ENCODE measurements at regions not wholly inside any gene's neighbourhood (a gene's known extent, or its start where the extent isn't known, plus 50 kb on each side); places are given as distances from the start of the nearest gene placed in this dataset.

DNA sequence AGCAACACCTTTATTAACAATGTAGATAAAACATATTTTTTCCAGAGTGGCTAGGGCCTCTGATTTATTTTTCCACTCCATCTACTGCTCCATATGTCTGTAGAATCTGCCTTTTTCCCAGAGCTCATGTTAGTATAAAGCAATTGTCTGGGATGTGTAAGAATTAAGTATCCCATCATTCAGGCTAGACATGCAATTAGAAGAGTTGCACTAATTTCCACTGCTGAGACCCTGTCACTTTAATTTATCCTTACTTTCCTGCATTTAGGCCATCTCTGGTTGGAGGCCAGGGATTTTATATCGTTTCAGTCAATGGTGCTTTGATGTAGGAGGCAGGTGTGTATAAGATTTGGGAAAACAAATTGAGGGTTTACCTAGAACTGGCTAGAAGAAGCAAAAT lies 286.1 kb upstream of the POU3F2 start:
- TF ChIP-seq, protein P1, sequence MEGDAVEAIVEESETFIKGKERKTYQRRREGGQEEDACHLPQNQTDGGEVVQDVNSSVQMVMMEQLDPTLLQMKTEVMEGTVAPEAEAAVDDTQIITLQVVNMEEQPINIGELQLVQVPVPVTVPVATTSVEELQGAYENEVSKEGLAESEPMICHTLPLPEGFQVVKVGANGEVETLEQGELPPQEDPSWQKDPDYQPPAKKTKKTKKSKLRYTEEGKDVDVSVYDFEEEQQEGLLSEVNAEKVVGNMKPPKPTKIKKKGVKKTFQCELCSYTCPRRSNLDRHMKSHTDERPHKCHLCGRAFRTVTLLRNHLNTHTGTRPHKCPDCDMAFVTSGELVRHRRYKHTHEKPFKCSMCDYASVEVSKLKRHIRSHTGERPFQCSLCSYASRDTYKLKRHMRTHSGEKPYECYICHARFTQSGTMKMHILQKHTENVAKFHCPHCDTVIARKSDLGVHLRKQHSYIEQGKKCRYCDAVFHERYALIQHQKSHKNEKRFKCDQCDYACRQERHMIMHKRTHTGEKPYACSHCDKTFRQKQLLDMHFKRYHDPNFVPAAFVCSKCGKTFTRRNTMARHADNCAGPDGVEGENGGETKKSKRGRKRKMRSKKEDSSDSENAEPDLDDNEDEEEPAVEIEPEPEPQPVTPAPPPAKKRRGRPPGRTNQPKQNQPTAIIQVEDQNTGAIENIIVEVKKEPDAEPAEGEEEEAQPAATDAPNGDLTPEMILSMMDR (IDR thresholded peaks at IDR 0.05; ENCODE audit: low read depth, low read length, poor library complexity, severe bottlenecking), result no peak
- TF ChIP-seq EZH2phosphoT487 (IDR thresholded peaks at IDR 0.05; ENCODE audit: borderline replicate concordance, low read length), result no peak
